Endothelial cell of umbilical vein (primary cell): ENCODE measurements at regions not wholly inside any gene's neighbourhood (a gene's known extent, or its start where the extent isn't known, plus 50 kb on each side); places are given as distances from the start of the nearest gene placed in this dataset.

Experiments
- BruUV-seq: library from RNA; stranded (reverse); fragments of 400-500 nt; replicated peaks from 2 replicates; lab custom pipeline; 2021; lab: Mats Ljungman, UMichigan
- CTCF ChIA-PET: fragments of 300-600, 350-600 bp; sonication (Branson Sonifier 250); formaldehyde crosslinking; loops from one replicate; lab custom pipeline; 2021; ENCODE audit warnings: antibody characterized with exemption, inconsistent platforms; lab: Charles Lee
- POLR2A ChIA-PET: fragments of 300-600, 350-600 bp; sonication (Branson Sonifier 250); formaldehyde crosslinking; loops from one replicate; lab custom pipeline; 2021; ENCODE audit warnings: antibody characterized with exemption, inconsistent platforms; lab: Charles Lee
- DNase-seq: peaks from one replicate; pipeline ENCODE4 v3.0.0-alpha.2; 2011; ENCODE audit warnings: low read depth, low spot score
- FAIRE-seq: peaks from 2 replicates; lab custom pipeline; 2011; peaks lifted over from hg19 to GRCh38; lab: Jason Lieb, UNC
- H2AFZ ChIP-seq: 2 replicates; pipeline ENCODE4 v1.6.0; 2012; ENCODE audit warnings: low read depth, low read length, control low read depth, inconsistent platforms
- H3K27ac ChIP-seq: 2 replicates; pipeline ENCODE4 v1.5.1; 2011; ENCODE audit warnings: low read depth, mild to moderate bottlenecking, control low read depth, low read length, moderate library complexity; ENCODE audit not compliant: insufficient read depth
- H3K27me3 ChIP-seq, 2 experiments: 2 replicates each; pipeline versions ENCODE4 v1.6.0 to v1.6.1; 2011; ENCODE audit warnings: low read length in 2 of 2, mixed read lengths in 1 of 2; ENCODE audit not compliant: control insufficient read depth in 2 of 2, insufficient read depth in 2 of 2
- H3K36me3 ChIP-seq, 2 experiments: 2 replicates in 1 of 2; 3 replicates in 1 of 2; pipeline ENCODE4 v1.5.1; 2011; ENCODE audit warnings: low read length in 2 of 2, mild to moderate bottlenecking in 1 of 2, moderate library complexity in 1 of 2; ENCODE audit not compliant: control insufficient read depth in 2 of 2, insufficient read depth in 2 of 2; ENCODE audit errors: extremely low read depth in 1 of 2
- H3K4me1 ChIP-seq: 3 replicates; pipeline ENCODE4 v1.5.1; 2011; ENCODE audit warnings: mild to moderate bottlenecking, low read length; ENCODE audit not compliant: control insufficient read depth, insufficient read depth; ENCODE audit errors: extremely low read depth
- H3K4me2 ChIP-seq: 2 replicates; pipeline ENCODE4 v1.6.1; 2011; ENCODE audit warnings: low read length, control low read depth, mixed read lengths; ENCODE audit not compliant: insufficient read depth
- H3K4me3 ChIP-seq, 3 experiments: fragments of 200-600 bp in 1 of 3; sonication (generic), shearing (Covaris generic) in 1 of 3; replicated peaks in 1 of 3; 2 replicates each; pipeline ENCODE4 v1.5.1; 2011 to 2016; ENCODE audit warnings: control low read depth in 3 of 3, low read length in 3 of 3, mild to moderate bottlenecking in 2 of 3, inconsistent platforms in 1 of 3, low read depth in 1 of 3, moderate library complexity in 1 of 3; ENCODE audit not compliant: insufficient read depth in 1 of 3
- H3K79me2 ChIP-seq: 2 replicates; pipeline ENCODE4 v1.6.0; 2012; ENCODE audit warnings: low read length, inconsistent platforms; ENCODE audit not compliant: control insufficient read depth, insufficient read depth
- H3K9ac ChIP-seq: replicated peaks from 2 replicates; pipeline ENCODE3; 2011; ENCODE audit warnings: low read length, control low read depth; ENCODE audit not compliant: insufficient read depth; ENCODE audit errors: extremely low read depth
- H3K9me1 ChIP-seq: replicated peaks from 3 replicates; pipeline ENCODE4 v1.6.0; 2011; ENCODE audit warnings: mild to moderate bottlenecking, low read length; ENCODE audit not compliant: control insufficient read depth, insufficient read depth; ENCODE audit errors: extremely low read depth
- H3K9me3 ChIP-seq: replicated peaks from 2 replicates; pipeline ENCODE4 v1.5.1; 2012; ENCODE audit warnings: low read length, inconsistent platforms; ENCODE audit not compliant: control insufficient read depth, insufficient read depth
- H4K20me1 ChIP-seq: replicated peaks from 2 replicates; pipeline ENCODE3; 2011; ENCODE audit warnings: mild to moderate bottlenecking, low read length; ENCODE audit not compliant: control insufficient read depth, insufficient read depth; ENCODE audit errors: extremely low read depth
- CTCF ChIP-seq, 2 donors: IDR thresholded peaks; 1 replicate in 1 of 2; 2 replicates in 1 of 2; pipeline ENCODE4 v1.5.1; 2011; ENCODE audit warnings: low read length in 2 of 2, mild to moderate bottlenecking in 2 of 2, moderate library complexity in 2 of 2, control low read depth in 1 of 2, inconsistent platforms in 1 of 2, low read depth in 1 of 2; ENCODE audit not compliant: insufficient read depth in 1 of 2; ENCODE audit errors: extremely low read depth in 1 of 2
- EZH2 ChIP-seq: IDR thresholded peaks from 2 replicates; pipeline ENCODE4 v1.6.1; 2012; ENCODE audit warnings: borderline replicate concordance, low read depth, mild to moderate bottlenecking, moderate library complexity, low read length, inconsistent platforms; ENCODE audit not compliant: severe bottlenecking
- FOS ChIP-seq: IDR thresholded peaks from 2 replicates; pipeline ENCODE4 v1.6.1; 2011; ENCODE audit warnings: mild to moderate bottlenecking, low read length, moderate library complexity, borderline replicate concordance; ENCODE audit not compliant: insufficient read depth
- GATA2 ChIP-seq: IDR thresholded peaks from 2 replicates; pipeline ENCODE4 v1.7.0; 2011; ENCODE audit warnings: low read depth, mild to moderate bottlenecking, moderate library complexity, mixed read lengths, low read length; ENCODE audit not compliant: insufficient read length, insufficient read depth
- JUN ChIP-seq: IDR thresholded peaks from 2 replicates; pipeline ENCODE4 v1.6.1; 2011; ENCODE audit warnings: borderline replicate concordance, low read depth; ENCODE audit not compliant: insufficient read length, insufficient read depth
- MAX ChIP-seq: IDR thresholded peaks from 2 replicates; pipeline ENCODE4 v1.6.1; 2011; ENCODE audit not compliant: insufficient read depth, insufficient read length
- MYC ChIP-seq: IDR thresholded peaks from one replicate; pipeline ENCODE4 v1.6.1; 2011; ENCODE audit warnings: mild to moderate bottlenecking, low read depth, low read length
- POLR2A ChIP-seq: IDR thresholded peaks from 2 replicates; pipeline ENCODE4 v1.6.1; 2012; ENCODE audit warnings: low read depth, mild to moderate bottlenecking, control low read depth, low read length
- POLR2AphosphoS5 ChIP-seq: IDR thresholded peaks from 2 replicates; pipeline ENCODE4 v1.6.1; 2012; ENCODE audit warnings: low read depth, mild to moderate bottlenecking, control low read depth, low read length, moderate library complexity; ENCODE audit not compliant: insufficient read depth
- dilution Hi-C: fragments of 300-500 bp; cut with MboI; formaldehyde crosslinking; loops from one replicate; pipeline ENCODE4 v1.15.0; 2019; ENCODE audit warnings: low sequenced_read_pairs; ENCODE audit not compliant: extremely low pct_ligation_motif_present
- intact Hi-C: fragments of 100-400 bp; cut with micrococcal nuclease; formaldehyde crosslinking; loops from one replicate; pipeline ENCODE4 v1.10.0; 2022

GRCh38 chr4:187444061-187444460 lies 551.5 kb upstream of the ZFP42 start:
- dilution Hi-C loops, result no loop called here
- no peak overlapping the region for H3K4me2 ChIP-seq
- ChIA-PET CTCF (no interaction called here), POLR2A (no interaction called here)
- TF ChIP-seq POLR2A, result no peak
- no peak for TF ChIP-seq GATA2
- no peak for TF ChIP-seq MYC
- no peak for TF ChIP-seq EZH2
- no peak for TF ChIP-seq JUN
- TF ChIP-seq MAX, result no peak
- TF ChIP-seq POLR2AphosphoS5, result no peak
- no peak for TF ChIP-seq FOS
- no peak for TF ChIP-seq CTCF (IDR thresholded peaks at IDR 0.05; ENCODE audit: extremely low read depth in 1 of 2, insufficient read depth in 1 of 2, low read depth in 1 of 2, low read length in 2 of 2)
- no peaks in the 10 kb centered on the region for H3K9me1 ChIP-seq
- H3K4me3 ChIP-seq, result no peak overlapping the region
- H3K27me3 ChIP-seq, result no peaks in the 10 kb centered on the region
- H3K9me3 ChIP-seq, result no peaks in the 10 kb centered on the region
- intact Hi-C loops, result no loop called here
- no peaks in the 10 kb centered on the region for H3K4me1 ChIP-seq
- H3K27ac ChIP-seq, result no peak overlapping the region
- no peaks in the 10 kb centered on the region for H3K36me3 ChIP-seq
- no peaks in the 10 kb centered on the region for H4K20me1 ChIP-seq
- BruUV-seq, result no TSS peak
- FAIRE-seq (no peak), DNase-seq (no peak)
- H3K9ac ChIP-seq, result no peak overlapping the region
- no peaks in the 10 kb centered on the region for H3K79me2 ChIP-seq
- H2AFZ ChIP-seq, result no peak overlapping the region
